ENCODE measurements at regions not wholly inside any gene's neighbourhood (a gene's known extent, or its start where the extent isn't known, plus 50 kb on each side); places are given as distances from the start of the nearest gene placed in this dataset.

DNA sequence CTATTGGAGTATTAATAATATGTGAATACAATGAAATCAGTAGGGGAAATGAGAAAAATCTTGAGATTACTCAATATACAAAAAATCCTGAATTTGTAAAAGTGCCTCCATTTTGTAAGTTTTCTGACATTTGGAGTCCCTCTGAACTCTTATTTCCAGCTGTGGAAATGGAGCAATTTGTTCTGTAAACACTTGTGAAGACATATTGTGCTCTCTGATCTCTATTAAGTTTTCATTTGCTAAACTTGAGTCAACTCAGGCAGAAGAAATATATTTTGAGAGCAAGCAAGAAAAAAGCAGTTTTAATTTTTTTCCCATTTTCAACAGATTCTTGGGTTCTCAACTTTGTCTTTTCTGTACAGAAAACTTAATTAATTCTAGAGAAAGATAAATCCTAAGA lies 51.4 kb upstream of the PCDH18 start:
- Histone ChIP-seq H3K27me3 (ENCODE audit: control insufficient read depth, insufficient read depth, low read length) (no peaks in the 10 kb centered on the region), H3K9me3 (replicated peaks; ENCODE audit: low read length) (no peaks in the 10 kb centered on the region), H3K4me3 (ENCODE audit: low read length) (no peak overlapping the region), H3K4me1 (ENCODE audit: control insufficient read depth, insufficient read depth, low read length) (no peaks in the 10 kb centered on the region), H3K36me3 (ENCODE audit: insufficient read depth, low read length) (no peaks in the 10 kb centered on the region), H3K9ac (ENCODE audit: low read depth, low read length) (no peak overlapping the region), H3K4me2 (ENCODE audit: low read length) (no peak overlapping the region)
